ENCODE measurements at regions not wholly inside any gene's neighbourhood (a gene's known extent, or its start where the extent isn't known, plus 50 kb on each side); places are given as distances from the start of the nearest gene placed in this dataset.

DNA sequence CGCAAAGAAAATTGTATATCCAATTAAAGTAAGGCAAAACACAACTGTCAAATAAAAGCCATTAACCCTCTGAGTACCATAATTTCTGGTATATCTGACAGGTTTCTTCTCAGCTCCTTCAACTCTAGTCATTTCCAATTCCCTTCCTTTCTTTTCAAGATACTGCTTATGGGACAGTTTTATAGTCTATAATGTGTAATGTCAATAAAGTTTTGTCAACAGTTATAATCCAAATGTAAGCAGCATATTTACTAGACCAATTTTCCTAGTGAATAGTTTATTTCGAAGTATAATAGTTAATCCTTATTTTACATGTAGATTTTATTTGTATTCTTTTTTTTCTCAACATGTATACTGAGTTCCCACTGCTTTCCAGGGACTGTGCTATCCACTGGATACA lies 1081.8 kb downstream of the EPHA7 start:
- no peak overlapping the region for H3K4me3 ChIP-seq (ENCODE audit: low read depth, low read length)
- TF ChIP-seq, protein P1, sequence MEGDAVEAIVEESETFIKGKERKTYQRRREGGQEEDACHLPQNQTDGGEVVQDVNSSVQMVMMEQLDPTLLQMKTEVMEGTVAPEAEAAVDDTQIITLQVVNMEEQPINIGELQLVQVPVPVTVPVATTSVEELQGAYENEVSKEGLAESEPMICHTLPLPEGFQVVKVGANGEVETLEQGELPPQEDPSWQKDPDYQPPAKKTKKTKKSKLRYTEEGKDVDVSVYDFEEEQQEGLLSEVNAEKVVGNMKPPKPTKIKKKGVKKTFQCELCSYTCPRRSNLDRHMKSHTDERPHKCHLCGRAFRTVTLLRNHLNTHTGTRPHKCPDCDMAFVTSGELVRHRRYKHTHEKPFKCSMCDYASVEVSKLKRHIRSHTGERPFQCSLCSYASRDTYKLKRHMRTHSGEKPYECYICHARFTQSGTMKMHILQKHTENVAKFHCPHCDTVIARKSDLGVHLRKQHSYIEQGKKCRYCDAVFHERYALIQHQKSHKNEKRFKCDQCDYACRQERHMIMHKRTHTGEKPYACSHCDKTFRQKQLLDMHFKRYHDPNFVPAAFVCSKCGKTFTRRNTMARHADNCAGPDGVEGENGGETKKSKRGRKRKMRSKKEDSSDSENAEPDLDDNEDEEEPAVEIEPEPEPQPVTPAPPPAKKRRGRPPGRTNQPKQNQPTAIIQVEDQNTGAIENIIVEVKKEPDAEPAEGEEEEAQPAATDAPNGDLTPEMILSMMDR (IDR thresholded peaks at IDR 0.05; ENCODE audit: borderline replicate concordance, insufficient read depth, low read depth, low read length) = no peak

GRCh38 chr6:92329208-92329847 lies 1090.0 kb downstream of the EPHA7 start:
- TF ChIP-seq, protein P1 (IDR thresholded peaks at IDR 0.05; ENCODE audit: borderline replicate concordance, insufficient read depth, low read depth, low read length) = no peak
- H3K4me3 ChIP-seq (ENCODE audit: low read depth, low read length) = no peak overlapping the region

DNA sequence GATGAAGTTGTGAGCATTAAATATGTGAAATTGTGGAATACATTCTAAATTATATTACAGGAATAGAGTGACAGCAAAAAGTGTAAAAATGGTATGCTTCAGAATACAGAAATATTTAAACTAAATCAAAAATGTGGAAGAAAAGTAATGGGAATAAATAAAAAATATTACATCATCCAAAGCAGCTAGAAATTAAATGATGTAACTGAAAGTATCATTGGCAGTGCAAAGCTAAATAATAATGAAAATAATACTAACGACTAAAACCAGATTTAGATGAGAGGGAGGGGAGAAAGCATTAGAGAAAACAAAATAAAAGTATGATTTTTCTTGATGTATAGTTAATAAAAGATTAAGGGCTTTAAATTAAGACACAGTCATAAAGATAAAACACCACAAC lies 1104.0 kb downstream of the EPHA7 start:
- TF ChIP-seq, protein P1 (IDR thresholded peaks at IDR 0.05; ENCODE audit: borderline replicate concordance, insufficient read depth, low read depth, low read length) = no peak
- H3K4me3 ChIP-seq (ENCODE audit: low read depth, low read length) = no peak overlapping the region

- H3K4me3 ChIP-seq (ENCODE audit: low read depth, low read length) = no peak overlapping the region
- TF ChIP-seq, protein P1 (IDR thresholded peaks at IDR 0.05; ENCODE audit: borderline replicate concordance, insufficient read depth, low read depth, low read length) = no peak
These were observed 1122.3 kb downstream of the EPHA7 start for GRCh38 chr6:92297101-92297500.

- TF ChIP-seq, protein P1 (IDR thresholded peaks at IDR 0.05; ENCODE audit: borderline replicate concordance, insufficient read depth, low read depth, low read length) = no peak
- H3K4me3 ChIP-seq (ENCODE audit: low read depth, low read length) = no peak overlapping the region
These were observed 1127.3 kb downstream of the EPHA7 start for GRCh38 chr6:92292067-92292466.

- TF ChIP-seq, protein P1 (IDR thresholded peaks at IDR 0.05; ENCODE audit: borderline replicate concordance, insufficient read depth, low read depth, low read length) = no peak
- no peak overlapping the region for H3K4me3 ChIP-seq (ENCODE audit: low read depth, low read length)
These were observed 1129.5 kb downstream of the EPHA7 start for GRCh38 chr6:92289831-92290230.

DNA sequence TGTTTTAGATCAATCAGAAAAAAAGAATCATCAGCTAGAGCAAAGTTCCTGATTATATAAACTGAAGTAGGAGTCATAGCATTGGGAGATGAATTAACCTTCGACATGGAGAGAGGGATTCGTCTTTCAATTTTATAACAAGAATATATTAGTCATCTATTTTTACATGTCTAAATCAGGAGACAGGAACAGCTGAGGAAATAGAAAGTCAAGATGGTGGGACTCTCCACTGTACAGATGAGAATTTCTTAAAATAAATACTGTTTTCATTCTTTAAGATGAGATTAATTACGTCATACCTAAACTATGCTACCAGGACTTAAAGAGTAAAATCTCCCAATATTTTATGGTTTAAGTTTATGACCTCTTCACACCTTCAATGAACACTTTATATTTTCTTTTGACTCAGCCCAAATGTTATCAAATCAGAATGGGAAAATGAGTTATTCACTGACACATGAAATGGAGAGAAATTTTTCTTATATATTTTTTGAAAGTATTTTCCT lies 1137.7 kb downstream of the EPHA7 start:
- no peak overlapping the region for H3K4me3 ChIP-seq (ENCODE audit: low read depth, low read length)
- TF ChIP-seq, protein P1 (IDR thresholded peaks at IDR 0.05; ENCODE audit: borderline replicate concordance, insufficient read depth, low read depth, low read length) = no peak

All from GM12875 (cell line).